NB4 (cell line): ENCODE measurements at regions not wholly inside any gene's neighbourhood (a gene's known extent, or its start where the extent isn't known, plus 50 kb on each side); places are given as distances from the start of the nearest gene placed in this dataset.

Experiments used
- POLR2A ChIP-seq: IDR thresholded peaks from 2 replicates; pipeline ENCODE4 v1.6.1; 2011; ENCODE audit warnings: mild to moderate bottlenecking; ENCODE audit not compliant: insufficient read length; ENCODE audit errors: extremely low read depth
- TF ChIP-seq, protein P1 (sequence below): IDR thresholded peaks from one replicate; pipeline ENCODE4 v1.5.1; 2012; ENCODE audit warnings: low read depth, low read length

DNA sequence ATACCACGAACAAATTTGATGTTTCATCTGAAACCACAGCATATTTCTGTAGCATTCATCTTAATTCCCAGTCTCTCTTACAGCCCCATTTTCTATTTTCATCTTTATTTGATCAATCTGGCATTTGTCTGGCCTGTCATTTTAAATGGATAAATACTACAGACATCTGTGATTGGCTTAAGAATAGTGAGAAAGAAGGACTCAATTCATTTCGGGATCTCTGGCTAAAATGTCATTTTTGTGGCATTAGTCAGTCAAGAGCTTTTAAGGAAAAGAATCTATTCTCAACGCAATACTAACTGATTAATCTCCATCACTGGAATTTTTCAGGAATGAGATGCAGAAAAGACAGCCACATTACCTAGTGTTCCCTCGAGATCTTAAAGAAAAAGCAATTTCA, 585.9 kb downstream of the IRS1 start:
- TF ChIP-seq, protein P1, sequence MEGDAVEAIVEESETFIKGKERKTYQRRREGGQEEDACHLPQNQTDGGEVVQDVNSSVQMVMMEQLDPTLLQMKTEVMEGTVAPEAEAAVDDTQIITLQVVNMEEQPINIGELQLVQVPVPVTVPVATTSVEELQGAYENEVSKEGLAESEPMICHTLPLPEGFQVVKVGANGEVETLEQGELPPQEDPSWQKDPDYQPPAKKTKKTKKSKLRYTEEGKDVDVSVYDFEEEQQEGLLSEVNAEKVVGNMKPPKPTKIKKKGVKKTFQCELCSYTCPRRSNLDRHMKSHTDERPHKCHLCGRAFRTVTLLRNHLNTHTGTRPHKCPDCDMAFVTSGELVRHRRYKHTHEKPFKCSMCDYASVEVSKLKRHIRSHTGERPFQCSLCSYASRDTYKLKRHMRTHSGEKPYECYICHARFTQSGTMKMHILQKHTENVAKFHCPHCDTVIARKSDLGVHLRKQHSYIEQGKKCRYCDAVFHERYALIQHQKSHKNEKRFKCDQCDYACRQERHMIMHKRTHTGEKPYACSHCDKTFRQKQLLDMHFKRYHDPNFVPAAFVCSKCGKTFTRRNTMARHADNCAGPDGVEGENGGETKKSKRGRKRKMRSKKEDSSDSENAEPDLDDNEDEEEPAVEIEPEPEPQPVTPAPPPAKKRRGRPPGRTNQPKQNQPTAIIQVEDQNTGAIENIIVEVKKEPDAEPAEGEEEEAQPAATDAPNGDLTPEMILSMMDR: no peak
- no peak for TF ChIP-seq POLR2A
